Hematopoietic multipotent progenitor cell treated with erythropoietin and hydrocortisone succinate and interleukin-3 and kit ligand, for 15 days (in vitro differentiated cells): ENCODE measurements at regions not wholly inside any gene's neighbourhood (a gene's known extent, or its start where the extent isn't known, plus 50 kb on each side); places are given as distances from the start of the nearest gene placed in this dataset.

Experiments
- DNase-seq: peaks from one replicate; pipeline ENCODE4 v3.0.0-alpha.2; 2015; ENCODE audit warnings: low spot score

GRCh38 chr6:141451511-141452353 lies 681.0 kb upstream of the GJE1 start:
- DNase-seq: no peak

GRCh38 chr6:141451181-141451510 lies 681.6 kb upstream of the GJE1 start:
- no peak for DNase-seq

DNA sequence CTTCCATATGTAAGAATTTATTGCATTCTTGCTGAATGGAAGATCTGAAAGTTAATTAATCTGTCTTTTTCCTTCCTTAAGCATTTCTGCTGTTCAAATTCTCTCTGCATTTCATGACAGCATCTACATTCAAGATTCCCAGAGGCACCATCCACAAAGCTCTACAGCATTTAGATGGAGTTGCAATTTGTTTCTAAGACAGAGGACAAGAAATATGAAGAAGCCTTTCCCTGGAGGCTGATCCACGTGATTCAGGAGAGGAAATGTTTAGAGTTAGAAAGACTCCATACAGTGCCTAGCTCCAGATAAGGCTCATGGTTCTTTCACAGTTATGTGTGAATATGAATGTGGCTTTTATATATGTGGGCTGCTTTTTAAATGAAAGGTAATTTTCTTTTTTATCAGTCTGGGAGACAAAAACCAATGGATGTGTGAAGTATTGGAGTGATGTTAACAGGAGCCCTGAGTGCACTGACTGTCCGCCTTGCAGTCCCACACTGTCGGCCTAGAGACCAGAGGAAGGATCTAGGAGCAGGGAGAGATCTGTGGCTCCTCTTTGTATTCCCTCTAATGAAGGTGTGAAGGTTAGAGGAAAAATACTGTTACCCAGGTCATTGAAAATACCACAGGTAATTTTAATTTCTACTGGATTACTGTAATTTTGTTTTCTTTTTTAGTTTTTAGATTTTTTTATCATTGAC lies 686.6 kb upstream of the GJE1 start:
- DNase-seq: no peak

- DNase-seq: no peak
These were observed 688.9 kb upstream of the GJE1 start for GRCh38 chr6:141443668-141444289.

- no peak for DNase-seq
These were observed 689.7 kb upstream of the GJE1 start for GRCh38 chr6:141443032-141443431.

GRCh38 chr6:141439513-141439912 lies 693.2 kb upstream of the GJE1 start:
- DNase-seq: no peak

DNA sequence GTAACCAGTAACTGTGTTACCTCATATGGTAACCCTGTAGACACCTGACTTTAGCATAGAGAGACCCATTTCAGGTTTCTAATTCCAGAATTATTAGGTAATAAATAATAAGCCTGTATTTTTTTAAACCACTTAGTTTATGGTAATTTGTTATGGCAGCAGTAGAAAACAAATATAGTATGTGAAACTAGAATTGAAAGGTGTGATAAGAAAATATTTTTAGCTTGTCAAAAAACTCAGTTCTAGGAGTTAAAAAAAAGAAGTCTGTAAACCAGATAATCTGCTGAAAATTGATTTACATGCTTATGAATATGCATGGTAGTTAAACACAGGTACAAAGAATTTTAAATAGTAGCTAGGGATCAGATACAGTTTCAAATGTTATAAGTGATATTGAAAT lies 695.0 kb upstream of the GJE1 start:
- no peak for DNase-seq

GRCh38 chr6:141437011-141437410 lies 695.7 kb upstream of the GJE1 start:
- DNase-seq: no peak

DNA sequence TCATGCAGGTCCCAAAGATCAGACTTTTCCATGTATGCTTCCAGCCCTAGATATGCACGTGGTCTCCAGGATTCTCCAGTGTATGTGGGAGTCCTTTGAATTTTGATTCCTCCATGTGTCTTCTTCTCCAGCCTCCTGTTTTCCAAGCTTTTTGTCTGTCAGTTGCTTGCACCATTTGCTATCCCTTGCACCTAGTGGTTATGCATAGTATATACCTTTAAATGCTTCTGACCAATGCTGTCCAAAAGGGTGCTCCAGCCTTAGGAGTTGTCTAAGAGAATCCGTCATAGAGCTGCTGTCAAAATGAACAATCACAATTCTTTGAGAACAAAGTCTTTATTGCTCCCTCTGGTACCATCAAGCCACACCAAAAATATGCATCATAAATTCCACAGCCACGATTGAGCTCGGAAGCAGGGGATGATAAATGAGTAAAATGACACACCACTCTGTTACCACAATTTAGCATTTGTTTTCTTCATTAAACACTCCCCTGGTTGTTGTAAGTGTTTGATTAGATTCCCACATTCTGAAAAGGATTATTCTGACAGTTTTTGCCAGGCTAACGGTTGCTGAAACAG lies 706.2 kb upstream of the GJE1 start:
- no peak for DNase-seq

GRCh38 chr6:141421378-141421777 lies 711.3 kb upstream of the GJE1 start:
- no peak for DNase-seq

DNA sequence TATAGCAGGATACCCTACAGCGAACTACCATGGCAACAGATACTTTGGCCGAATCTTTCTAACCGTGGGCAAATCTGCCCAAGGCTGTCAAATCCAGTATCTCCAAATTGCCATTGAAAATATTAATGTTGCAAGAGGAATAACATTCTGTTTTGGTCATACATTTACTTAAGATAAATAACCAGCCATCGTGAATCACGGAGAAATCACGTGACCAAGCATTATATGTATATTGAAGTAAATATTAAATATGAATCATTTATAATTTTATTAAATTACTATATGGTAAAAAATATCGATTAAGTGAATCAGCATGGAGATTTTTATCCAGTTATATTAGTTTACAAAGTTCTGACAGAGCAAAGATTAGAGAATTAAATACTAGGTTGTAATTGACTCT lies 714.6 kb upstream of the GJE1 start:
- DNase-seq: no peak

GRCh38 chr6:141415896-141416295 lies 716.8 kb upstream of the GJE1 start:
- no peak for DNase-seq

- no peak for DNase-seq
These were observed 719.5 kb upstream of the GJE1 start for GRCh38 chr6:141413196-141413595.

- DNase-seq: no peak
These were observed 726.0 kb upstream of the GJE1 start for GRCh38 chr6:141406761-141407160.

- no peak for DNase-seq
These were observed 728.9 kb upstream of the GJE1 start for GRCh38 chr6:141403827-141404226.

DNA sequence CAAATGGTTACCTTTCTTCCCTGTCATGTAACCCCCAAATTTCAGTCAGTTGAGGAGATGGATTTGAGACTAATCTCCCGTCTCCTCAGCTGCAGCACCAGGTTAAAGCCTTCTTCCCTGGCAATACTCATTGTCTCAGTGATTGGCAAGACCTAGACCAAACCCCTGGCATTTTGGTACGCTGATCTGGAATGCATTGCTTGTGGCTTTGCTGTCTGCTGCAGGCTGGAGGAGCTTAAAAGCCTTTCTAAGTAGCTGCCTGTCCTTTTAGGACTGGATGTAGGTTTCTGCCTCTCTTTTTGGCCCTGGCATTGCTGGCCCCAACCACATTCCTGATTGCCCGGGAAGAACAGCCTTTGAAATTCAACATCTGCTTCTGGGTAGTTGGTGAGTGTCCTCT lies 729.6 kb upstream of the GJE1 start:
- no peak for DNase-seq

DNA sequence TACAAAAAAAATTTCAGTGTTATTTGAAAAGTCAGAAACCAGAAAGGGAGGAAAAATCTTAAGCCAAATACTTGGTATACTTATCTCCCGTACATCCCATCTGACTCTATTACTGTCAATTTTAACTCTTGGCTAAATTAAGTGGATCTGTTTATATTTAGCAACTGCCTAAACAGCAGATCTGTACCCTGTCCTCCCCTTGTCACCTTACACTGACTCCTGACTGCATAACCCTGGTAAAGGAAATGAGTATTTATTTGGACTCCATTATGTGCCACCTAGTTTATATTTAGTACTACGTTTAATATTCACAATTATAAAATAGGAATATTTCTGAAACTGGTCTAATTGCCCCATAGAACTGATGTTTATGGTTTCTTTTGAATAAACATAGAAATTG lies 730.2 kb upstream of the GJE1 start:
- no peak for DNase-seq

GRCh38 chr6:141401851-141402250 lies 730.9 kb upstream of the GJE1 start:
- no peak for DNase-seq

GRCh38 chr6:141401168-141401567 lies 731.6 kb upstream of the GJE1 start:
- no peak for DNase-seq

DNA sequence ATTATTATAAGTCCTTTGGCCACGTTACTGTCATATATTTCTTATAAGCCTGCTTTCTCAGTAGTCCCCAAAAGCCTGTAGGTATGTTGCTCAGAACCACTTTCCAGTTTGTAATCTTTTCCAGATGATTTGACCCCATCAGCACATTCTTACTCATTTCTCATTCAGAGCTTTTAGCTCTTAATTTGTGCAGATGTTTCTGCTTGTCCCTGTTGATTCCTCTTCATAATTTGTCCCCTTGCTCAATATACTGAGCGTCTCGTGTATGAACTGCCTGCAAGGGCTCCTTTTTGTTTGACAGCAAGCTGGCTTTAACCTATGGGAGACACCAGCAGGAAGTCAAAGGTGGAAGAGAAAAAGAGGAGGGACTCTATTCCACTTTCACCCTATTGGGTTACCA lies 733.8 kb upstream of the GJE1 start:
- DNase-seq: no peak

- DNase-seq: no peak
These were observed 737.2 kb upstream of the GJE1 start for GRCh38 chr6:141395443-141396008.

GRCh38 chr6:141394565-141395051 lies 738.1 kb upstream of the GJE1 start:
- DNase-seq: no peak
